ENCODE measurements at regions not wholly inside any gene's neighbourhood (a gene's known extent, or its start where the extent isn't known, plus 50 kb on each side); places are given as distances from the start of the nearest gene placed in this dataset.

GRCh38 chr1:219518168-219518906, 94.6 kb downstream of the ZC3H11B start:
- Histone ChIP-seq H3K27ac (no peak overlapping the region), H3K4me3 (no peak overlapping the region), H3K36me3 (no peaks in the 10 kb centered on the region), H3K9me3 (ENCODE audit: low read depth) (no peaks in the 10 kb centered on the region), H3K4me1 (ENCODE audit: low read depth) (peaks cover 5% of the 10 kb centered on the region), H3K27me3 (no peaks in the 10 kb centered on the region)
- DNase-seq (ENCODE audit: low read depth in 1 of 2, low spot score in 1 of 2): peak; percentile 18 to 50
- TF ChIP-seq CTCF (IDR thresholded peaks at IDR 0.05; ENCODE audit: low read depth, low read length): no peak

DNA sequence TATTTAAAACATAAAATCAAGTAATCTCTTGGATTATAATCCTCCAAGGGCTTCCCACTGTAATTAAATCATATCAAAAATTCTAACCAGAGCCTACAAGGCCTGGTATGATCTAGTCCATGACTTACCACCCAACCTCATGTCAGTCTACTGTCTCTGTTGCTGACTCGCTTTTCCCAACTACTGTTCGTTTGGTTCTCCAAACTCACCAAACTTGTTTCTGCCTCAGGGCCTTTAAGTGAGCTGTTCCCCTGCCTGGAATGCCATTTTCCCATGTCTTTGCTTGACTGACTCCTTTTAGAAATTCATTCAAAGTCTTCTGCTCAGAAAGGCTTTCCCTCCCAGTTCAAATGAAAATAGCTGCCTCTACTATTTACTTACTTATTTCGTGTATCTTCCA, 95.9 kb downstream of the ZC3H11B start:
- Histone ChIP-seq H3K36me3 (no peaks in the 10 kb centered on the region), H3K4me3 (no peak overlapping the region), H3K4me1 (ENCODE audit: low read depth) (peaks cover 5% of the 10 kb centered on the region), H3K27me3 (no peaks in the 10 kb centered on the region), H3K9me3 (ENCODE audit: low read depth) (no peaks in the 10 kb centered on the region), H3K27ac (no peak overlapping the region)
- no peak for DNase-seq (ENCODE audit: low read depth in 1 of 2, low spot score in 1 of 2)
- TF ChIP-seq CTCF (IDR thresholded peaks at IDR 0.05; ENCODE audit: low read depth, low read length): no peak

- DNase-seq (ENCODE audit: low read depth in 1 of 2, low spot score in 1 of 2): peak in 1 of 2 donors; percentile 24
- Histone ChIP-seq H3K36me3 (no peaks in the 10 kb centered on the region), H3K4me1 (ENCODE audit: low read depth) (peaks cover 5% of the 10 kb centered on the region), H3K9me3 (ENCODE audit: low read depth) (no peaks in the 10 kb centered on the region), H3K27ac (no peak overlapping the region), H3K27me3 (no peaks in the 10 kb centered on the region), H3K4me3 (no peak overlapping the region)
- no peak for TF ChIP-seq CTCF (IDR thresholded peaks at IDR 0.05; ENCODE audit: low read depth, low read length)
Measured at GRCh38 chr1:219514728-219515127, 98.2 kb downstream of the ZC3H11B start.

- peak in 1 of 2 donors; percentile 34 for DNase-seq (ENCODE audit: low read depth in 1 of 2, low spot score in 1 of 2)
Measured at GRCh38 chr1:219507437-219507836, 105.5 kb downstream of the ZC3H11B start.

DNA sequence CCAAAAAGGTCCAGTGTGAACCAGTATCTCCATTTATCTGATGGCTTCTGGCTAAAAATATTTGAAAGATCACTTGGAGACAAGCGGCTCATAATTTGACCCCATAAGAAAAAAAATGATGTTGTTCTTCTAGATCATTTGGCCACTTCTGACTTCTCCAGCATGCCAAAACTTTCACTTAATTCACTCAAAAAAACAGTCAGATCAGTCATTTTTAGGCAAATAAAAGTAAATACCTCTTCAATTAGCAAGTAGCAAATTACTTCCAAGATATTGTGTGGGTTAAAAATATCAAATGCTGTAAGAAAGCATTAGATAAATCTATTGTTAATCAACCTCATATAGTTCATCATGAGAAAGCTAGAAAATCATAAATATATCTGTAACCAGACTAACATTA, 106.0 kb downstream of the ZC3H11B start:
- no peak overlapping the region for H3K4me3 ChIP-seq

More at GRCh38 chr1:219507437-219507836, 105.5 kb downstream of the ZC3H11B start:
- H3K27ac ChIP-seq: no peak overlapping the region
- H3K9me3 ChIP-seq (ENCODE audit: low read depth): no peaks in the 10 kb centered on the region
- no peaks in the 10 kb centered on the region for H3K27me3 ChIP-seq
- H3K4me1 ChIP-seq (ENCODE audit: low read depth): peaks cover 12% of the 10 kb centered on the region
- no peak overlapping the region for H3K4me3 ChIP-seq
- H3K36me3 ChIP-seq: no peaks in the 10 kb centered on the region
- TF ChIP-seq CTCF (IDR thresholded peaks at IDR 0.05; ENCODE audit: low read depth, low read length): no peak

More for the DNA sequence above, 106.0 kb downstream of the ZC3H11B start:
- Histone ChIP-seq H3K9me3 (ENCODE audit: low read depth) (no peaks in the 10 kb centered on the region), H3K36me3 (no peaks in the 10 kb centered on the region), H3K27ac (no peak overlapping the region), H3K27me3 (no peaks in the 10 kb centered on the region), H3K4me1 (ENCODE audit: low read depth) (peaks cover 12% of the 10 kb centered on the region)
- DNase-seq (ENCODE audit: low read depth in 1 of 2, low spot score in 1 of 2): no peak
- TF ChIP-seq CTCF (IDR thresholded peaks at IDR 0.05; ENCODE audit: low read depth, low read length): no peak
